Calu3 (cell line): ENCODE measurements at regions not wholly inside any gene's neighbourhood (a gene's known extent, or its start where the extent isn't known, plus 50 kb on each side); places are given as distances from the start of the nearest gene placed in this dataset.

Experiments used
- BruUV-seq: library from RNA; stranded (reverse); fragments of 400-500 nt; replicated peaks from 2 replicates; lab custom pipeline; 2021; lab: Mats Ljungman, UMichigan
- CTCF ChIA-PET: fragments of 300-600 bp; sonication (Branson Sonifier 250); formaldehyde crosslinking; loops from one replicate; lab custom pipeline; 2022; ENCODE audit warnings: antibody characterized with exemption; lab: Charles Lee
- DNase-seq: peaks from one replicate; pipeline ENCODE4 v3.0.0; 2022
- H3K27ac Mint-ChIP-seq: one replicate; pipeline ENCODE4 v1.8.0; 2022; ENCODE audit warnings: mixed read lengths; ENCODE audit not compliant: unreplicated experiment
- H3K27me3 Mint-ChIP-seq: one replicate; pipeline ENCODE4 v1.8.0; 2022; ENCODE audit warnings: mixed read lengths; ENCODE audit not compliant: unreplicated experiment
- H3K36me3 Mint-ChIP-seq: one replicate; pipeline ENCODE4 v1.8.0; 2022; ENCODE audit warnings: mild to moderate bottlenecking, moderate library complexity, mixed read lengths; ENCODE audit not compliant: insufficient read depth, unreplicated experiment
- H3K4me1 Mint-ChIP-seq: one replicate; pipeline ENCODE4 v1.8.0; 2022; ENCODE audit warnings: mild to moderate bottlenecking, low read depth, mixed read lengths; ENCODE audit not compliant: unreplicated experiment
- H3K4me3 Mint-ChIP-seq: one replicate; pipeline ENCODE4 v1.8.0; 2022; ENCODE audit warnings: mild to moderate bottlenecking, low read depth, moderate library complexity, mixed read lengths; ENCODE audit not compliant: unreplicated experiment
- H3K9me3 Mint-ChIP-seq: one replicate; pipeline ENCODE4 v1.8.0; 2022; ENCODE audit warnings: low read depth, mixed read lengths; ENCODE audit not compliant: unreplicated experiment
- CTCF ChIP-seq: fragments of 200-600 bp; IDR thresholded peaks from one replicate; pipeline ENCODE4 v1.8.0; 2022; ENCODE audit warnings: antibody characterized with exemption; ENCODE audit not compliant: unreplicated experiment
- intact Hi-C: fragments of 100-400 bp; cut with micrococcal nuclease; formaldehyde crosslinking; loops from one replicate; pipeline ENCODE4 v1.10.0; 2022; ENCODE audit not compliant: unreplicated experiment

GRCh38 chr11:92907671-92908070 is 61.8 kb upstream of the MTNR1B start:
- no peak overlapping the region for H3K4me3 Mint-ChIP-seq
- no peaks in the 10 kb centered on the region for H3K27me3 Mint-ChIP-seq
- H3K36me3 Mint-ChIP-seq = no peaks in the 10 kb centered on the region
- no peaks in the 10 kb centered on the region for H3K4me1 Mint-ChIP-seq
- CTCF ChIA-PET = no interaction called here
- no peak for TF ChIP-seq CTCF
- DNase-seq = no peak
- no TSS peak for BruUV-seq
- H3K27ac Mint-ChIP-seq = no peak overlapping the region
- peaks cover 2% of the 10 kb centered on the region for H3K9me3 Mint-ChIP-seq
- intact Hi-C loops = no loop called here

- Mint-ChIP-seq H3K4me3 (no peak overlapping the region), H3K4me1 (no peaks in the 10 kb centered on the region), H3K27ac (no peak overlapping the region), H3K27me3 (no peaks in the 10 kb centered on the region), H3K9me3 (peaks cover 2% of the 10 kb centered on the region), H3K36me3 (no peaks in the 10 kb centered on the region)
- DNase-seq = no peak
- intact Hi-C loops = no loop called here
- BruUV-seq = no TSS peak
- CTCF ChIA-PET = no interaction called here
- TF ChIP-seq CTCF = no peak
Measured at GRCh38 chr11:92909214-92909613, 60.2 kb upstream of the MTNR1B start.

GRCh38 chr11:92911478-92911877 is 58.0 kb upstream of the MTNR1B start:
- H3K4me1 Mint-ChIP-seq = no peaks in the 10 kb centered on the region
- no peaks in the 10 kb centered on the region for H3K27me3 Mint-ChIP-seq
- H3K36me3 Mint-ChIP-seq = no peaks in the 10 kb centered on the region
- no peak overlapping the region for H3K27ac Mint-ChIP-seq
- BruUV-seq = no TSS peak
- intact Hi-C loops = no loop called here
- DNase-seq = no peak
- no peak overlapping the region for H3K4me3 Mint-ChIP-seq
- H3K9me3 Mint-ChIP-seq = no peaks in the 10 kb centered on the region
- CTCF ChIA-PET = no interaction called here
- TF ChIP-seq CTCF = no peak

GRCh38 chr11:92915551-92915950 is 53.9 kb upstream of the MTNR1B start:
- Mint-ChIP-seq H3K4me3 (no peak overlapping the region), H3K4me1 (no peaks in the 10 kb centered on the region), H3K36me3 (no peaks in the 10 kb centered on the region), H3K9me3 (no peaks in the 10 kb centered on the region), H3K27me3 (no peaks in the 10 kb centered on the region), H3K27ac (no peak overlapping the region)
- CTCF ChIA-PET = no interaction called here
- TF ChIP-seq CTCF = no peak
- no TSS peak for BruUV-seq
- intact Hi-C loops = no loop called here
- DNase-seq = no peak
